ENCODE measurements at regions not wholly inside any gene's neighbourhood (a gene's known extent, or its start where the extent isn't known, plus 50 kb on each side); places are given as distances from the start of the nearest gene placed in this dataset.

DNA sequence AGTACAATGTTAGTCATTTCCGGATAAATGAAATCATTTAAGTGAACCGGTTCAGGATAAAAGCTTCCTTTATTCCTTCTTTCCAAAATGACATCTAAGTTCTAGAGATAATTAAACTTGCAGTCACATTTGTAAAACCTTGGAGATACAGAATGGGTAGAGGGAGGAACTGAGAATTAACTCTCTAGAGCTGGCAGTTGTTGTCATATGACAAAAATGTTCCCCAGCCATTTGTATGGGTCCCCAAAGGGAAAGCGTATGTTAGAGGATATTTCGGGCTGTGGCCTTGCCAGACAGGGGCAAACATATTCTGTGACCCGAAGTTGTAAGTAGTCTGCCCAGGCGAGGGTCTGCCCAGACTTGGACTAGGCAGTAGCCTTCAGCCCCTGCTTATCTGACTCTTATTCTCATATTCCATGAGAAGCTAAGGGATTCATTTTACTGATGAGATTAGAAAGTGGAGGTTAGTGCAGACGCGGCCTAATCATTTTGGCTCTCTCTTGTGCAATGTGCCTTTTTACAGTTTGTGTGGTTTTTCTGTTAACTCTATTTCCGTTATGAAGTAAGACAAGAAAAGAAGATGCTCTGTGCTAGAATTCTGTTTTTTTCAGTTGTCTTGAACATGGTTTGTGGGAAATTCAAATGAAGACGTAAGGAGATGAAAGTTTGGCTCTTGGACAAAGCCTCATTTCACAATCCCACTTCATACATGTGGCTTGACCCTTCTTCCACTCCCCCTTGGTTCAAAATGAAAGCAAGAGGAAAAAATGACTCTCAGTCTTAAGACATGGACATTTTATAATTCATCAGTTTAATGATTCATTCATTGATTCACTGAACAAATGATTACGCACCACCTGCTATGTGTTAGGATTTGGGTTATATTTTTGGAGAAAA is 2394.2 kb upstream of the AGA start:
- in situ Hi-C loops (cut with HindIII; ENCODE audit: low pct_ligation_motif_present, low pct_unique_long_range_greater_than_20kb, low sequenced_read_pairs) = no loop called here
- no peak for DNase-seq

DNA sequence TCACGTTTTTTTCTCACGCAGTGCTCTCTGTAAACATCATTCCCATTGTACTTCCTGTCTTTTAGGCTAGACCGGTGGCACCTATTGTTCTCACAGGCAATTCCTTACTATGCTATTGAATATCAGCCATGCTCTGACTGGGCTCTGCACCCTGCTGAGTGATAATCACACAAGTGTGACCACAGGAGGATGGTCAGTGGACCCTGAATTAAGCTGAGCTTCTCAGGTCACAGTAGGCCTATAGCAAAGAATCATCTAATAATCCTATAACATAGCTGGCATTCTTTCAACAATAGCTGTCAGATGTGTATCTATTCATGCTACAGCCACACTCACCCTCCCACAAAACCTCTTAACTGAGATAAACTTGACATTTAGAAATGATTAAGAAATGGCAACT is 2399.8 kb upstream of the TENM3 start:
- in situ Hi-C loops (cut with HindIII; ENCODE audit: low pct_ligation_motif_present, low pct_unique_long_range_greater_than_20kb, low sequenced_read_pairs) = no loop called here
- DNase-seq = no peak

DNA sequence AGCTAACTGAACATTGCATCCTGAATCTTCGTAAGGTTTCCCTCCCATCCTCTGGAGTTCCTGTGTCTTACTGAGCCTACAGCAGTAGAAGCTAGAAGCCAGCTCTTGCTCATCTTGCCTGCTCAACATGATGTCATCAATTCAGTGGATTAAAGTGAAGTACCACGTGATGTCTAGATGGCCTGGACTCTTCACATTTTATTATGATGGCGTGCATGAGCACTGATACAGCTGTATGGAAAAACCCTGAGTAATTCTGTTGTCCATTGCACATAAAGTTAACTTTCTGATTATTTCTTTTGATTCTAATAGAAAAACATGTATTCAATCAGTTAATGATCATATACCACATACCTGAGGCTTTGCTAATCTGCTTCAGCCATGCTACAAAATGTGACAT is 2387.7 kb upstream of the TENM3 start:
- no peak for DNase-seq
- in situ Hi-C loops (cut with HindIII; ENCODE audit: low pct_ligation_motif_present, low pct_unique_long_range_greater_than_20kb, low sequenced_read_pairs) = no loop called here

DNA sequence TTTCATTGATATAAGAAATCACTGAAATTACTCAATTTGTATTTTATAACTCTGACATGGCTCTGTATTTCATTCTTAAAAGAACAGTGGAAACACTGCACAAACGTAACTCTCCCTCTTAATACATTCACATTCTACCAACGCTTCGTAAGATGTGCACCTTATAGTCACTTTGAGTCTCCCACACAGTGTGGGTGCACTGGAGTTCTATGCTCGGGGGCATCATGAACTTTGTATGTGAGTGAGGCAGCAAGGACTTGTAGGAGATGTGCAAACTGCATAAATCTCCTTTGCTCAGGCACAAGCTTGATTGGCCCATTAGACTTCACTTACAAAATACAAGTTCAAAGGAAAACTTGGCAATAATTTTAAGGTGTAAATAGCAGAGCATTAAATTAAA is 2385.0 kb upstream of the TENM3 start:
- in situ Hi-C loops (cut with HindIII; ENCODE audit: low pct_ligation_motif_present, low pct_unique_long_range_greater_than_20kb, low sequenced_read_pairs) = no loop called here

DNA sequence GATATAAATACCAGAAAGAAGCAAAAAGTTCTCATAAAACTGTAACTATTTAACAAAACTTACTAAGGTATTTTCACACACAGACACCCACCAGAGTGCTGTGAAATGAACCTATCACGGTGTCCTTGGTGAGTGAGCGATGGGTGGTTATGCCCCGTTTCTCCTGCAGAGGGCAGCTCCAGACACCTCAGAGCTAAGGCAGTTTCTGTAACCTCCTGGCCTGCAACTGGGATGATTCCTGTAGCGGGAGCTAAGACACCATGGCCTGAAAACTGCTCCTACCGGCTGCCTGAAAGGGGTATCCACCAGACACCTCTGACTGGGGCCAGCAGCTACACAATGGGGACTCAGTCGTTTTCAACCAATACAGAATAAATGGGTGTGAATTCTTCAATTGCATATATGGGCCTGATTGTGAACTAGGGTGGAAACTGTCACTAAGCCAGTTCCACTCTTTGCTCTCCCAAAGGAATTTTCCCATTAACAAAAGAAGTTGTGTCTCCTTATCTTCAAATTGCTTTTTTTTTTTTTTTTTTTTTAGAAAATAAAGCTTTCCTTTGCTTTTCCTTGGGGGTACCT is 2375.8 kb upstream of the TENM3 start:
- peak; percentile 66 for DNase-seq
- in situ Hi-C loops (cut with HindIII; ENCODE audit: low pct_ligation_motif_present, low pct_unique_long_range_greater_than_20kb, low sequenced_read_pairs) = no loop called here

More for the DNA sequence above, 2385.0 kb upstream of the TENM3 start:
- no peak for DNase-seq

DNA sequence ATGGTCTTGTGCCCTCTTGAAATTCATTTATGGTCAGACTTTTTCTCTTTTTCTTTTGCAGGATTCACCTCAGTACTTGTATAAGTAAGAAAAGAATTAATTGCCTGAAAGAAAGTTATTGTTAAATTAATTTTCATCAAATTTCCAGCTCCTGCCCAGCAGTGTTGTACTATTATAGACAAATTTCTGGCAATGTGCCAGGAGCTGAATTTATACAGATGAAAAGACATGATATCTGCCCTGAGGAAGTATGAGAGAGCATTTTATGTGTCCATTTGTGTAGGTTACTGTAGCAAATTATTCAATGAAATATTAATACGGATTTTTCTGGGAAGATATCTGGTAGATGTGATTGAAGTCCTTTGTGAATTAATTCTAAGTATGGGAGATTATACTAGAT is 2371.5 kb upstream of the TENM3 start:
- no peak for DNase-seq
- in situ Hi-C loops (cut with HindIII; ENCODE audit: low pct_ligation_motif_present, low pct_unique_long_range_greater_than_20kb, low sequenced_read_pairs) = no loop called here

DNA sequence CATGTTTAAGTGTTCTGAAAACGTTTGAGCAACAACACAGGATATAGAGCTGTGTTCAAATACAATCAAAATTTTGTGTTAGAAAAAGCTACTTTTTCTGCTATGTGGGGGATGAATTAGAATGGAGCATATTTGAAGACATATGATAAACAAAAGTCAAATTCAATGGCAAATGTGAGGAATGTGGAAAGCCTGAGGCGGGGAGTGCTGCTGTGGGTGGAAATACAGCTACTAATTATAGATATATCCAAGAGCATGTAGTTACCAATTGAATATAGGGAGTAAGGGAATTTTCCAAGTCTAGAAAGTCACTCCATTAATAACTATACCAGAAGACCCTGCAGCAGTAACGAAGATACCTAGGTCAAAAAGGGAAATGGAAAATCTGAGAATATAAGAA is 2370.4 kb upstream of the TENM3 start:
- no peak for DNase-seq
- in situ Hi-C loops (cut with HindIII; ENCODE audit: low pct_ligation_motif_present, low pct_unique_long_range_greater_than_20kb, low sequenced_read_pairs) = no loop called here

DNA sequence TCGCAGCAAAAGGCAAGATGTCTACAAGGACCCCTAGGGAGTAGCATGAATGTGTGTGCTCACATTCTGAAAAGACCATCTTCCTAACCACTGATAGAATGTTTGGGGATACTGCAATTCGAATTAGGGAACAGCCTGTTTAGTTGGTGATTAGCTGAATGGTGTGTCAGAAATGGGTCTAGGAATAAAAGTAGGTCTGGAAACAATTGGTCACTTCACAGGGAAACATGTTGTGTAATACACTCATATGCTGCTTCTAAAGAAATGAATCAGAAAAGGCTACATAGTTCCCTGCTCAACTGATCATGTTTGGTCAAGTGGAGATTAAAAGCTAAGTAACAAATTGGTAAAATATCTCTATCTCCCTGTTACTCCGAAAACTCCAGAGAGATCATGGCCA is 2362.4 kb upstream of the TENM3 start:
- no peak for DNase-seq
- in situ Hi-C loops (cut with HindIII; ENCODE audit: low pct_ligation_motif_present, low pct_unique_long_range_greater_than_20kb, low sequenced_read_pairs) = no loop called here

DNA sequence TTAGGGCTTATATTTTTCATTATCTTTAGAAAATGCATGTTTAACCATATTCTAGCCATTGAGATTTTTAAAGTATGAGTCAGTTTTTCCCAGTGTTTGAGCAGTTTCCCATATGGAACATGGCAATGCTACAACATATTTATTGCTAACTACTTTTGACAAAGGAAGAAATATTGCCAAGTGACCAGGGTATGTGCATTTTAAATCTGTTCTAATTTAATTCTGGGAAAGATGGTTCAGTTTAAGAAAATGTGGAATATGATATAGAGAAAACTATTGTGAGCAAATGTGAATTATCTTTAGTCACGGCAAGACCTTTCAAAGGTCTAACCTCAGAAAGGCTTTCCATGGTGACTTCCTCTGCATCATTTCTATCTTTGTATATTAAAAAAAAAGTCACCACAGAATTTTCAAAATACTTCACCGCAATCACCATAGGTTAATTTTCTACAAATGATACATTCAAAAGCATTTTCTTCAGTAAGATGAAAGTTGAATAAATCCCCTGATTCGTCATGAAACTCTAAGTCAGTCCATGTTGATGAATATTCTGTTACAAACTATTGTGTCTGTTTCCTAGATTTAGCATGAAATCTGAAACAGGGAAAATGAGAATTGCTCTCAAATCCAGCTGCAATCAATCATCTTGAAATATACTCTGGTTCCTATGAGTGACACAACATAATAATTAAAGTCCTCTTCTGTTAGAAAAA is 2349.0 kb upstream of the TENM3 start:
- DNase-seq = no peak
- in situ Hi-C loops (cut with HindIII; ENCODE audit: low pct_ligation_motif_present, low pct_unique_long_range_greater_than_20kb, low sequenced_read_pairs) = no loop called here

DNA sequence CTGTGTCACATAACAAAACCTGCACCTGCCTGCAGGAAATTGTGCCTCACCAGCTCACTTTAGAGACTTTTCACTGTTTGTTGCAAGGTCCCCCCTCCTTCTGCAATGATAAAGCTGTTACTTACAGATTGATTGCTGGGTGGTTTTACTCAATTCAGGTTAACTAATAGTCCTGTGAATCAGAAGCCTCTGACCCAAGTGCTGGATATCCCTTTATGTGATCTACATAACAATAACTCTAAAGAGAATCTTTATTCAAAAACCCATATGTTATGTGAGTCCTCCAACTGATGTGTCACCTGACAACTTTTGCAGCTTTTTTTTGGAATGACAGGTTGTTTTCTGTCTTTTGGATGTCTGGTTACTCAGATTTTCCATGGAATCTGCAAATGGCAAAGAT is 2323.6 kb upstream of the TENM3 start:
- in situ Hi-C loops (cut with HindIII; ENCODE audit: low pct_ligation_motif_present, low pct_unique_long_range_greater_than_20kb, low sequenced_read_pairs) = no loop called here
- no peak for DNase-seq

DNA sequence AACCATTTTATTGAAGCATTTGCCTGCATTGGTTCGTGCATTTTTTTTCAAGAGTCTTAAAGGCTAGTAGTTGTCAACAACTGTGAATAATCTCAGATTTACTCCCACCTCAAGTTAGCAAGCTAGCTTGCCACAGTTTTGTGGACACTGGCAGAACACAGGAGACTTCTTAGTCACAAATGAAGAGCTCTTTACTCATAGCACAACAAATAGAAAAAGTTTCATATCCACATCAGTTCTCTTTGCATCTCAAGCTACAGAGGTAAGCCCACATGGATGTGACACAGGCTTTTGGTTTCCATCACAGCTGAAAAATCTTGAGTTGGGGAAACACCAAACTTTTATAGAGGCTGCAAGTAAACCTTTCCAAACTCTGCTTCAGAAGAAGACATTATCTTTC is 2315.7 kb upstream of the TENM3 start:
- in situ Hi-C loops (cut with HindIII; ENCODE audit: low pct_ligation_motif_present, low pct_unique_long_range_greater_than_20kb, low sequenced_read_pairs) = no loop called here
- DNase-seq = no peak

DNA sequence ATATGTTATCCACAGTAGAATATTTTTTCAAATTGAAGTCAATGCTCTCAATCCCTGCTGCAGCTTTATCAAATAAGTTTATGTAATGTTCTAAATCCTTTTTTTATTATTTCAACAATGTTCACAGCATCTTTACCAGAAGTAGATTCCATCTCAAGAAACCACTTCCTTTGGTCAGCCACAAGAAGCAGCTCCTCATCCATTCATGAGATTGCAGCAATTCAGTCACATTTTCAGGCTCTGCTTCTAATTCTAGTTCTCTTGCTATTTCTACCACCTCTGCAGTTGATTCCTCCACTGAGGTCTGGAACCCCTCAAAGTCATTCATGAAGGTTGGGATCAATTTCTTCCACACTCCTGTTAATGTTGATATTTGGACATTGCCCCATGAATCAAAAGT is 2301.3 kb upstream of the TENM3 start:
- DNase-seq = no peak
- in situ Hi-C loops (cut with HindIII; ENCODE audit: low pct_ligation_motif_present, low pct_unique_long_range_greater_than_20kb, low sequenced_read_pairs) = no loop called here

DNA sequence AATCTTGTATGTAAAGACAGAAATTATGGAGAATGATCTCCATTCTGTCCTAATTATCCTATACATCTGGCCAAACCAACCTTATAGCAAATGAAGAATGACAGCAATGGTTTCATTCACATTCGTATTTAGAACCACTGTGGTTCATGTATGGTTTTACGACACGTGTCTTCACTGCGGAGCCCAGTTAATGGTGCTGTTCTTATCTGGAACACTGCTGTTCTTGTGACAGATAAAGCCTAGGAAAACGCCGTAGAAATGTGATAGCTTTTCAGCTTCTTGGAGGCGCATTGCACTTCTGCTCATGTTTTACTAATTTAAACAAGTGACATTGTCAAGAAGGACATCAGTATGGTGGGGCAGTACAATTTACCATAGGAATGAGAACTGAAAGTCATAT is 2266.4 kb upstream of the TENM3 start:
- no peak for DNase-seq
- in situ Hi-C loops (cut with HindIII; ENCODE audit: low pct_ligation_motif_present, low pct_unique_long_range_greater_than_20kb, low sequenced_read_pairs) = no loop called here

DNA sequence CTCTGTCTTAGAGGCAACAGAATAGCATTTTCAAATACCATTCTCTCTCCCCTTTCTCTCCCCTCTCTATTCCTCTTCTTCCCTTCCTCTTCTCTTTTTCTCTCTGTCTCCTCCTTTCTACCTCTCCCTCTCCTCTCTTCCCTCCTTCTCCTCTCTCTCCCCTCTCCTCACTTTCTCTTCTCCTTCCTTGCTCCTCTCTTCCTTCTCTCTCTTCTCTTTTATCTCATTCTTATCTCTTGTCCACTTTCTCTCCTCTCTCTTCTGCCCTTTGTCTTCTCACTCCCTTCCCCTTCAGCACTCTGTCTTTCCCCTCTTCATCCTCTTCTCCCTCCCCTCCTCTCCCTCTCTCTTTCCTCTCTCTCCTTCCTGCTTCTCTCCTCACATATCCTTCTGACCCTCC is 2265.8 kb upstream of the TENM3 start:
- in situ Hi-C loops (cut with HindIII; ENCODE audit: low pct_ligation_motif_present, low pct_unique_long_range_greater_than_20kb, low sequenced_read_pairs) = no loop called here
- DNase-seq = no peak

DNA sequence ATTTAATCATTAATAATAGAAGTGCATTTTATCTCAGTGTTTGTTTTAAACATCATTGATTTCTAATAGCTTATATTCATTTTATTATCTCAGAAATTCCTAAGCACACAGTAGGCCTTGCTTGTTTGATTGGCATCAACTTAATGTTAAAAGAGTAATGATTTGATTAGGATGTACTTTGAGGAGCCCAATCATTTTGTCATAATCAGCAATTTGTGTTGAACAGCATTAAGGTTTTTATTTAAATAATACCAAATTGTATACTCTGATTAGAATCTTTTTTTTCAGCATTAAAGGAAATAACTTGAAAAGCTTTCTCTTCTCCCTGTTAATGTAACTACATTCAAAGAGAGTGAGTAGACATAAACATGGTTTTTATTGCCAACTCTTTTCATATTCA is 2262.0 kb upstream of the TENM3 start:
- in situ Hi-C loops (cut with HindIII; ENCODE audit: low pct_ligation_motif_present, low pct_unique_long_range_greater_than_20kb, low sequenced_read_pairs) = no loop called here
- DNase-seq = no peak

DNA sequence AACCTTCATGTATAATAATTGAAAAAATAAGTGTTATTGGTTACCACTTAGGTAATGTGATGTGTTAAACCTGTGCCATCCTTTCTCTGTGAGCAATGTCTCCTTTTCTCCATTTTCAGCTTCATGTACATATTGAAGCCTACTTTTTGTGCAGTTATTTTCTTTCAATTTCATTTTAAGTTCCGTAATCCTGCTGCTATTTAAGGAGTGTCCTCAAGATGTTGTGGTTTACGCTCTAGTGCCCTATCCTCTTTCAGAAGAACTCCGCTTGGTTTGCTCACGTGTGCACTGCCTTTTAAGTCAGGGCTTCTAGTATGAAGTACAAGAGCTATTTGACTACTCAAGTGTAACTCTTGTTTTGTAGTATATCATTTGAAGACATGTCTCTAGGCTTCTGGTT is 2253.2 kb upstream of the TENM3 start:
- no peak for DNase-seq
- in situ Hi-C loops (cut with HindIII; ENCODE audit: low pct_ligation_motif_present, low pct_unique_long_range_greater_than_20kb, low sequenced_read_pairs) = no loop called here

DNA sequence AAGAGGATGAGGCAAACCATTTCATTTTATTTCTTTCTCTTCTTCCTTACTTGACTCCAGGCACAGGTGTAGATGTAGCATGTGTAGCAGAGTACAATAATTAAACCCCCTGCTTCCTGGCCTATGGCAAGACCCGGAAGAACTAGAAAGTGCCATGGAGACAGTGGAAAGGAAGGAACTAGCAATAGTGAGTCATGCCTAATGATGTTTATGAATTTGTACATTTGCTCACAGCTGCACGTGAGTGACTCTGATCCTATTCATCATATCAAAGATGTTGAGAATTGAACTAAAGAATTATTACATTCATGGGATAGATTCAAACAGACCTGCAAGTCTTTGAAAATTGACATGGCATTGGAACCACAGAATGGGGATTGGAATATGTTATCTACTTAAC is 2233.9 kb upstream of the TENM3 start:
- in situ Hi-C loops (cut with HindIII; ENCODE audit: low pct_ligation_motif_present, low pct_unique_long_range_greater_than_20kb, low sequenced_read_pairs) = no loop called here
- no peak for DNase-seq

DNA sequence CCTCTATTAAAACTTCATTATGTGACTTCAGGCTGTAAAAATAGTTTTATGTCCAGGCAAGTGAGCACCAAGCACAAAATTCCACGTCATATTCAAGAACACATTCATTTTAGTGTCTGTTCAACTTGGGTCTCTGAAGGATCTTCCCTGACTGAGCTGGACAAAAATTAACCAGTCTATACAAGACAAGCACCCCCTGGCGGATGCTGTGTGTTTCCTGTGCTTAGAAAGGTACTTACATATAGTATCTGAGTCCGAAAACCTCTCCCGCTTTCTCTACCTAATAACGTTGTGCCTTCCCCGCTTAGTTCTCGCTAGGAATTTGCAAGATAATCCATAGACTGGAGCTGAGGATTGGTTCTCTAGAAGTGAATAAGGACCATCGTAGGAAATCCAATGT is 2214.5 kb upstream of the TENM3 start:
- peak; percentile 46 for DNase-seq
- in situ Hi-C loops (cut with HindIII; ENCODE audit: low pct_ligation_motif_present, low pct_unique_long_range_greater_than_20kb, low sequenced_read_pairs) = no loop called here

DNA sequence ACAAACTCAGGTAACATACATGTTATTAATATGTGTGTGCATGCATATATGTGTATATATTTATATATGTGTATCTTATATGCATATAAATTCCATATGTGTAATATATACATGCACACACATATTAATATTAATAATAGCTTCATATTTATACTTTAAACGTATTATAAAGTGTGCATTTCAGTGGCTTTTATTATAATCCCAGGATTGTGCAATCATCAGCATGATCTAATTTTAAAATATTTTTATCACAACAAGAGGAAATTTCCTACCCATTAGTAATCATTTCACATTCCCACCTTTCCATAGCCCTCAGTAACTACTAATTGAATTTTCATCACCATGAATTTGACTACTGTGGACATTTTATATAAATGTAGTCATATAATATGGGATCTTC is 2211.9 kb upstream of the TENM3 start:
- in situ Hi-C loops (cut with HindIII; ENCODE audit: low pct_ligation_motif_present, low pct_unique_long_range_greater_than_20kb, low sequenced_read_pairs) = no loop called here
- DNase-seq = no peak

DNA sequence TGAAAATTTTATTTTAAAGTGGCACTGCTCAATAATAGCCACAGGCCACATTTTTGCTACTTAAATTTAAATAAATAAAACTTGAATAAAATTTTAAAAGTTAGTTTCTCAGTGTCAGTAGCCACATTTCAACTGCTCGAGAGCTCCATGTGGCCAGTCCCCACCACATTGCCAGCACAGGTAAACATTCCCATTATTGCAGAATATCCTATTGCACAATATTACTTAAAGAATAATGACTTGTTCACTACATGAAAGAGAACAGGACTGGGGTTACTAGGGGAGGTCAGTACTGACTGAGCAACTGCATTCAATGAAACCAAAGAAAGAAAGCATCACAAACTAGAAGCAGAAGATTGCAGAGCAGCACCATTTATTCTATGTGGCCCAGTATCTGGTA is 2201.6 kb upstream of the TENM3 start:
- in situ Hi-C loops (cut with HindIII; ENCODE audit: low pct_ligation_motif_present, low pct_unique_long_range_greater_than_20kb, low sequenced_read_pairs) = no loop called here
- DNase-seq = no peak
